Esophagus muscularis mucosa (tissue), 4 donors: ENCODE measurements at regions not wholly inside any gene's neighbourhood (a gene's known extent, or its start where the extent isn't known, plus 50 kb on each side); places are given as distances from the start of the nearest gene placed in this dataset.
"Not testable (repeated sequence)": the region's sequence is repeated elsewhere in the genome, so short reads cannot be mapped to it uniquely, and the experiment has no call there.

Experiments
- DNase-seq: peaks from one replicate; pipeline ENCODE4 v3.0.0-alpha.2; 2017; ENCODE audit errors: extremely low spot score
- H3K27ac ChIP-seq, 4 donors: fragments of 200-600 bp; sonication (generic); replicated peaks in 1 of 4; 1 replicate in 3 of 4; 2 replicates in 1 of 4; pipeline ENCODE4 v1.5.1; 2016 to 2019; ENCODE audit warnings: mild to moderate bottlenecking in 1 of 4
- H3K27me3 ChIP-seq, 4 donors: fragments of 200-600 bp; sonication (generic); one replicate each; pipeline versions ENCODE4 v1.5.1 to v1.6.0; 2016 to 2019
- H3K36me3 ChIP-seq, 4 donors: fragments of 200-600 bp; sonication (generic); one replicate each; pipeline ENCODE4 v1.5.1; 2016 to 2019
- H3K4me1 ChIP-seq, 4 donors: fragments of 200-600 bp; sonication (generic); one replicate each; pipeline ENCODE4 v1.5.1; 2016 to 2019
- H3K4me3 ChIP-seq, 4 donors: fragments of 200-600 bp; sonication (generic); 1 replicate in 2 of 4; 2 replicates in 2 of 4; pipeline ENCODE4 v1.5.1; 2016 to 2019; ENCODE audit warnings: mild to moderate bottlenecking in 4 of 4, moderate library complexity in 1 of 4
- H3K9me3 ChIP-seq, 4 donors: fragments of 200-600 bp; sonication (generic); 1 replicate in 3 of 4; 2 replicates in 1 of 4; pipeline ENCODE4 v1.5.1; 2016 to 2019
- WGBS: methylation state at CpG from one replicate; pipeline ENCODE4 v1.1.5; 2018; 5-methylcytosine and 5-hydroxymethylcytosine counted together
- intact Hi-C: fragments of 100-400 bp; cut with DNase I; formaldehyde crosslinking; loops from one replicate; pipeline ENCODE4 v1.15.1; 2023

DNA sequence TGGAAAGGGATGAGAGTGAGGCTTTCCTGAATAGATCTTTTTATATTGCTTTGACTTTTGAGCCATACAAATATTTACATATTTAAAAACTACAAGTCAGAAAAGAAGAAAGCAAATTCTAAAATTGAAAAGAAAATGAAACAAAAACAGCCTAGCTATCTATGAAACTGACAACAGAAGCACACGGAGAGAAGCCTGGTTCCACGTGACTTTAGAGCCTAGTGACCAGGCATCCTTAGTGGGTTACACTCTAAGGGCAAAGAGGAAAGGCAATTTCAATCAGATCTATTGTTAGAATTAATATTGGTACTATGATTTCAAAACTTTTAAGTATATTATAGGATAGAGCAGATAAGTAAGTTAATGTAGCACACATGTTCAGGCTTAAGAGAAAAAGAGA is 185.0 kb downstream of the KLRB1 start:
- intact Hi-C loops, H3K4me3 ChIP-seq, H3K36me3 ChIP-seq, H3K27ac ChIP-seq, H3K4me1 ChIP-seq, H3K27me3 ChIP-seq, H3K9me3 ChIP-seq, DNase-seq: not testable (repeated sequence)
- WGBS: 100% methylated on average over 2 of the region's 2 CpGs

GRCh38 chr12:9421520-9422086 is 186.1 kb downstream of the KLRB1 start:
- H3K4me3 ChIP-seq, H3K27ac ChIP-seq, H3K27me3 ChIP-seq, DNase-seq, H3K9me3 ChIP-seq, intact Hi-C loops, H3K36me3 ChIP-seq, H3K4me1 ChIP-seq: not testable (repeated sequence)
- WGBS: 90% methylated on average over 10 of the region's 18 CpGs

DNA sequence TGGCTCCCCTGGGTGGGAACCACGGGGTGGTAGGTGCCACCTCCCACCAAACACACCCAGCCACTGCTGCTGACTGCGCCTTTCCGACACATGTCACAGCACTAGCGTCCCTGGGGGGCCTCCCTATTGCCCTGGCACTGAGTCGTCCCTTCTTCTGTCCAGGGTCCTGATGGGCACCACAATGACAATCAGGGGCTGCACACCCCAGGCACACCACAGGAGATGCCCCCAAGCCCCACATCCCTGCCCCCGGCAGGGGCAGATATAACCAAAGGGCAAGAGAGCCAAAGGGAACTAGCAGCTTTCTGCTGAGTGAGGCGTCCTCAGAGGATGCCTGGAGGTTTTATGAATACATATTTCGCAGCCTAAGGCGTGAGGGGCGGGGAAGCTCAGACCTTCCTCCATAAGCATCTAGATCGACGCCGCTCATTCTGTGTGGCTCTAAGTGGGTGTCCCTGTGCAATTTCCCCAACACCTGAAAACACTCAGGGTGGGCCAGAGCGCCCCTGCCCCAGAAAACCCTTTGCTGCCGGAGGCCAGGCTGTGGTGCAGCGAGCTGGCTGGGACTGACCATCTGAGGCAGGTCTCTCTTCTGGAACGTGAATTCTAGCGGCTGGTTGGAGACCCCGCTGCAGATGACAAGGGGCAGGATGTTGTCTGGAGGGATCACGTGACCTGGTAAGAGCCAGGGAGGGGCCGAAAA is 186.7 kb downstream of the KLRB1 start:
- H3K4me1 ChIP-seq, H3K36me3 ChIP-seq, intact Hi-C loops, H3K27ac ChIP-seq, H3K9me3 ChIP-seq, H3K27me3 ChIP-seq, H3K4me3 ChIP-seq: not testable (repeated sequence)
- WGBS: 94% methylated on average over 7 of the region's 21 CpGs
- peak; percentile 64 for DNase-seq

- no CpG with 5 or more reads among the region's 14 CpGs for WGBS
- H3K36me3 ChIP-seq, H3K27me3 ChIP-seq, H3K4me3 ChIP-seq, H3K4me1 ChIP-seq, H3K9me3 ChIP-seq, DNase-seq, intact Hi-C loops, H3K27ac ChIP-seq: not testable (repeated sequence)
These were observed 189.1 kb downstream of the KLRB1 start for GRCh38 chr12:9418669-9419041.

DNA sequence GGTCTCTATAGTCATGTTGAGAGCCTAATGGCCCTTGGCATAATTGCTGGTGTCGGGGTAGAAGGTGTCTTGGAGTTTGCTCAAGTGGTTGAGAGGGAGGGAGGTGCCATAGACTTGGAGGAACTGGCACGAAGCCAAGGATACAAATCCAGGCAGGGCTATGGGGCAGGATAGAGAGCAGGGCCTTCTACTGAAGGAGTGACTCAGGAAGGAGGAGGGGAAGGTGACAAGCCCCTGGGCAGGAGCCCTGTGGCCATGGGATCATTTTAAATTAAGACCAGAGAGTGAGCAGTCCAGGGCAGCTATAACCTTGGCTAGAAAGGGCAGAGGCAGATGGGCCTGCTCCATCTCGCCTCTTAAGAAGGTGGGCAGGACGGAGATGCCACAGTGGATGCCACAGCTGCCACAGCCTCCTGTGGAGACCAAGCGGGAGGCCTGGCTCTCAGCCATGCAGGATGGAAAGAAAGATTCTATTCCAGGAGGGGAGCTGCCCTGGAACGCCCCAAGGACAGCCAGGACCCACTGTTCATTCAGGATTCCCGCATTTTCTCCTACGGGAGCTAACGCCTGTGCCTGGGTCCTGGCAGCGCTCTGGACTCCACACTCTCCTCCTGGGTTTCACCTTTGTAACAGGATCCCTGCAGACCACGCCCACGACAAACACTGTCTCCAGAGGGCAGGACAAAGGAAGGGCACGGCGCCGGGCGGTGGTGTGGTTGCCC is 189.6 kb downstream of the KLRB1 start:
- not testable (repeated sequence) for DNase-seq
- 76% methylated on average over 9 of the region's 16 CpGs for WGBS

GRCh38 chr12:9417341-9417740 is 190.4 kb downstream of the KLRB1 start:
- H3K4me1 ChIP-seq, H3K36me3 ChIP-seq: not testable (repeated sequence)
- WGBS: no CpG with 5 or more reads among the region's 13 CpGs

More for the DNA sequence above, 189.6 kb downstream of the KLRB1 start:
- H3K36me3 ChIP-seq, H3K4me3 ChIP-seq, H3K9me3 ChIP-seq, H3K27ac ChIP-seq, intact Hi-C loops, H3K4me1 ChIP-seq, H3K27me3 ChIP-seq: not testable (repeated sequence)

GRCh38 chr12:9416346-9416745 is 191.4 kb downstream of the KLRB1 start:
- H3K9me3 ChIP-seq, H3K36me3 ChIP-seq, H3K27ac ChIP-seq, H3K4me1 ChIP-seq, intact Hi-C loops, DNase-seq, H3K27me3 ChIP-seq, H3K4me3 ChIP-seq: not testable (repeated sequence)
- 85% methylated on average over 6 of the region's 8 CpGs for WGBS

More at GRCh38 chr12:9417341-9417740, 190.4 kb downstream of the KLRB1 start:
- intact Hi-C loops, DNase-seq, H3K4me3 ChIP-seq, H3K9me3 ChIP-seq, H3K27me3 ChIP-seq, H3K27ac ChIP-seq: not testable (repeated sequence)

GRCh38 chr12:9415898-9416297 is 191.8 kb downstream of the KLRB1 start:
- intact Hi-C loops, H3K4me1 ChIP-seq, H3K27ac ChIP-seq, H3K36me3 ChIP-seq, DNase-seq, H3K4me3 ChIP-seq, H3K27me3 ChIP-seq, H3K9me3 ChIP-seq: not testable (repeated sequence)
- WGBS: no CpG with 5 or more reads among the region's 3 CpGs

- intact Hi-C loops, DNase-seq, H3K4me3 ChIP-seq, H3K4me1 ChIP-seq, H3K36me3 ChIP-seq, H3K27ac ChIP-seq, H3K27me3 ChIP-seq, H3K9me3 ChIP-seq: not testable (repeated sequence)
- WGBS: 85% methylated on average over 7 of the region's 7 CpGs
These were observed 193.9 kb downstream of the KLRB1 start for GRCh38 chr12:9413862-9414261.

DNA sequence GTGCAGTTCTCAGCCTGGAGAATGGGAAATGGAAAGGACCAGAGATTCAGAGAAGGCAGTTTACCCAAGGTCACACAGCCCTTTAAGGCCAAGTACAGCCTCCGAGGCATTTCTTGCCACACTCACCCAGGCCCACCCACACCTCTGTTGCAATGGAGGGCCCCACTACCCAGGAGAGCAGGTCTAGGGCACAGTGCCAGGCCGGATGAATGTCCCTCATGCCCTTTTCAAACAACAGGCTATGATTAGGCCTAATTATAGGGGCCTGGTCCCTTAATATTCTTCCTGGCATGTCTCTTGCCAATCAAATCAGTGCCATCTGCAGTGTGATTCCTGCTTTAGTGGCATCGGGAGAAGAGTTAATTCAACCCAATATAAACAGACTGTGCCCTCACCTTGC is 195.3 kb downstream of the KLRB1 start:
- H3K9me3 ChIP-seq, H3K4me3 ChIP-seq, DNase-seq, H3K27me3 ChIP-seq, H3K27ac ChIP-seq, H3K36me3 ChIP-seq, H3K4me1 ChIP-seq, intact Hi-C loops: not testable (repeated sequence)
- 61% methylated on average over 2 of the region's 3 CpGs for WGBS

DNA sequence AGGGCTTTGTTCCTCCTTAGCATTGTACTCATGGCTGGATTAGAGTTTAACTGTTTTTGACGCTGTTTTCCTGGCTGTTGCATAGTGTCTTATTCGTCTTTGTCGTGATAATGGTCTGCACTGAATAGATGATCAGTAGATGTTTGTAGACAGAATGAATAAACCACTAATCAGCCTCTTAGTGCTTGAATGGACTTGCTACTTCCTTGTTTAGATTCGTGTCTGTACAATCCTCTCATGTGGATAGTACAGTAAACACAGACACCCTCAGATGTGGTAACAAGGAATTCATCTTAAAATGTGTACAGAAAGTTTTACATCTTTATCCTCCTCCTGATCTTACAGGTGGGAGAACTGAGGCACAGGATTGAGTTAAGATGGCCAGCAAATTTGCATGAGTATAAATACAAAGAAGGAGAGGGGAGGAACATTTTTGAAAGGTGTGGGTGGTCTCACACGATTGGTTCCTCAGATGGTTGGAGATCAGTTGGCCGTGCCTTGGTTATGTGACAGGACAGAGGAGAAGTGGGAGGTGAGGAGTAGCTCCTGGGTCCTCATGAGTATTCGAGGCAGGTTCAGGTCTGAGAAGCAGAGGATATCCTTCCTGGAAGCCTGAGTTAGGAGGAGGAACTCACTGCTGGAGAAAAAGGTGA is 196.0 kb downstream of the KLRB1 start:
- intact Hi-C loops, H3K36me3 ChIP-seq, H3K4me1 ChIP-seq, H3K27me3 ChIP-seq, H3K9me3 ChIP-seq, H3K4me3 ChIP-seq, H3K27ac ChIP-seq: not testable (repeated sequence)
- 66% methylated on average over 7 of the region's 7 CpGs for WGBS
- peak; percentile 86 for DNase-seq

- H3K27me3 ChIP-seq, H3K9me3 ChIP-seq, DNase-seq, H3K36me3 ChIP-seq, intact Hi-C loops, H3K4me1 ChIP-seq: not testable (repeated sequence)
- Histone ChIP-seq H3K4me3 (peak overlapping the region; percentile 33 to 51 (median 40)), H3K27ac (peak overlapping the region in 2 of 4 donors; percentile 13 to 28)
- 80% methylated on average over 4 of the region's 4 CpGs for whole genome bisulfite sequencing
These were observed 199.2 kb upstream of the PZP start for GRCh38 chr12:9407425-9407748.
